Endothelial cell of umbilical vein (primary cell): ENCODE measurements at regions not wholly inside any gene's neighbourhood (a gene's known extent, or its start where the extent isn't known, plus 50 kb on each side); places are given as distances from the start of the nearest gene placed in this dataset.

Experiments
- EZH2 ChIP-seq: IDR thresholded peaks from 2 replicates; pipeline ENCODE4 v1.6.1; 2012; ENCODE audit warnings: borderline replicate concordance, low read depth, mild to moderate bottlenecking, moderate library complexity, low read length, inconsistent platforms; ENCODE audit not compliant: severe bottlenecking
- POLR2A ChIP-seq: IDR thresholded peaks from 2 replicates; pipeline ENCODE4 v1.6.1; 2012; ENCODE audit warnings: low read depth, mild to moderate bottlenecking, control low read depth, low read length
- POLR2AphosphoS5 ChIP-seq: IDR thresholded peaks from 2 replicates; pipeline ENCODE4 v1.6.1; 2012; ENCODE audit warnings: low read depth, mild to moderate bottlenecking, control low read depth, low read length, moderate library complexity; ENCODE audit not compliant: insufficient read depth
- TF ChIP-seq, protein P1 (sequence below), 2 donors: IDR thresholded peaks; 1 replicate in 1 of 2; 2 replicates in 1 of 2; pipeline ENCODE4 v1.5.1; 2011; ENCODE audit warnings: low read length in 2 of 2, mild to moderate bottlenecking in 2 of 2, moderate library complexity in 2 of 2, control low read depth in 1 of 2, inconsistent platforms in 1 of 2, low read depth in 1 of 2; ENCODE audit not compliant: insufficient read depth in 1 of 2; ENCODE audit errors: extremely low read depth in 1 of 2
- TF ChIP-seq, protein P2 (sequence below): IDR thresholded peaks from 2 replicates; pipeline ENCODE4 v1.6.1; 2011; ENCODE audit not compliant: insufficient read depth, insufficient read length

DNA sequence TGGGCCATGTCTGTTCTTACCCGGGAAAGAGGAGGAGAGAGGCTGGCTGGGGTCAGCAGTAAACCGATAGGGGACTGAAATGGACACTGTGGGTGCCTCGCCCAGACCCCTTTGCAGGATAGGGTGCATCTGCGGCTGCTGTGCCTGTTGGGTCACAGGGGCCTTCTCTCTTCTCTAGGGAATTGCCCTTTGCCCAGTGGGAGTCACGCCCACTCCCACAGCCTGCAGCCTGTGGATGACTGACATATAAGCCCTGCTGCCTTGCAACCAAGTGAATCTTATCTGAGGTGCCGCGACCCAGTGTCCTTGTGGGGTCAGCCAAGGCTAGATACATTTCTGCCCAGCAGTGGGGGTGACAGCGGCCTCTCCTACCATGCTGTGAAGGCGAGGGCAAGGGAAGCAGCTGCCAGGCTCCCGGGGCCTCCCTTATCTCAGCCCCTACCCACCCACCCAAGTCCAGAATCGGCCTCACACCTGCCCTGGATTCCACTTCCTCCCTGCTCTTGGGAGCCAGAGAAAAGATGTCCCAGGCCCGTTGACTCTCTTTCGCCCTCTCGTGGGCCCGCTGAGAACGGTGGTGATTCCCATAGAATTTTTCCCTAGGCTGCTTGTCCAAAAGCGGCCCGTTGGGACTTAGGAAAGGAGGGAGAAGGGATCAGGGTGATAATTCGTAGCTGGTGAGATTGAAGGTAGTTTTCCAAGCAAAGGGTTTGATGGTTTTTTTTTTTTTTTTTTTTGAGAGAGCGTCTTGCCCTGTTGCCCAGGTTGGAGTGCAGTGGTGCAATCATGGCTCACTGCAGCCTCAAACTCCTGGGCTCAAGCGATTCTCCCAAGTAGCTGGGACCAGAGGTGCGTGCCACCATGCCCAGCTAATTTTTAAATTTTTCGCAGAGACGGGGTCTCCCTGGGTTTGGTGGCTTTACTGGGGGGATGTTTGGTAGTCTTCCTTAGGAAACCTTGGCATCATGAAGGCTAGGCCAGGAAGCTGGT lies 56.8 kb upstream of the SMOX start:
- TF ChIP-seq, protein P1, sequence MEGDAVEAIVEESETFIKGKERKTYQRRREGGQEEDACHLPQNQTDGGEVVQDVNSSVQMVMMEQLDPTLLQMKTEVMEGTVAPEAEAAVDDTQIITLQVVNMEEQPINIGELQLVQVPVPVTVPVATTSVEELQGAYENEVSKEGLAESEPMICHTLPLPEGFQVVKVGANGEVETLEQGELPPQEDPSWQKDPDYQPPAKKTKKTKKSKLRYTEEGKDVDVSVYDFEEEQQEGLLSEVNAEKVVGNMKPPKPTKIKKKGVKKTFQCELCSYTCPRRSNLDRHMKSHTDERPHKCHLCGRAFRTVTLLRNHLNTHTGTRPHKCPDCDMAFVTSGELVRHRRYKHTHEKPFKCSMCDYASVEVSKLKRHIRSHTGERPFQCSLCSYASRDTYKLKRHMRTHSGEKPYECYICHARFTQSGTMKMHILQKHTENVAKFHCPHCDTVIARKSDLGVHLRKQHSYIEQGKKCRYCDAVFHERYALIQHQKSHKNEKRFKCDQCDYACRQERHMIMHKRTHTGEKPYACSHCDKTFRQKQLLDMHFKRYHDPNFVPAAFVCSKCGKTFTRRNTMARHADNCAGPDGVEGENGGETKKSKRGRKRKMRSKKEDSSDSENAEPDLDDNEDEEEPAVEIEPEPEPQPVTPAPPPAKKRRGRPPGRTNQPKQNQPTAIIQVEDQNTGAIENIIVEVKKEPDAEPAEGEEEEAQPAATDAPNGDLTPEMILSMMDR (IDR thresholded peaks at IDR 0.05; ENCODE audit: extremely low read depth in 1 of 2, insufficient read depth in 1 of 2, low read depth in 1 of 2, low read length in 2 of 2) = peak; percentile 63 to 75
- TF ChIP-seq, protein P2, sequence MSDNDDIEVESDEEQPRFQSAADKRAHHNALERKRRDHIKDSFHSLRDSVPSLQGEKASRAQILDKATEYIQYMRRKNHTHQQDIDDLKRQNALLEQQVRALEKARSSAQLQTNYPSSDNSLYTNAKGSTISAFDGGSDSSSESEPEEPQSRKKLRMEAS = no peak
- TF ChIP-seq POLR2A (no peak), EZH2 (no peak), POLR2AphosphoS5 (no peak)
